AML-193 (cell line): ENCODE measurements at regions not wholly inside any gene's neighbourhood (a gene's known extent, or its start where the extent isn't known, plus 50 kb on each side); places are given as distances from the start of the nearest gene placed in this dataset.

Experiments
- DNase-seq, 2 experiments: peaks; one replicate each; lab custom pipeline; 2025; lab: John Stamatoyannopoulos, UW

GRCh38 chr7:25314731-25315267 lies 86.5 kb upstream of the NPVF start:
- DNase-seq: no peak

- no peak for DNase-seq
Observed at GRCh38 chr7:25316366-25316765, 88.1 kb upstream of the NPVF start.

GRCh38 chr7:25318047-25318446 lies 89.8 kb upstream of the NPVF start:
- DNase-seq: no peak

- DNase-seq: no peak
Observed at GRCh38 chr7:25319707-25320106, 91.4 kb upstream of the NPVF start.

- no peak for DNase-seq
Observed at GRCh38 chr7:25320791-25321190, 92.5 kb upstream of the NPVF start.

- no peak for DNase-seq
Observed at GRCh38 chr7:25321424-25321823, 93.1 kb upstream of the NPVF start.

GRCh38 chr7:25322473-25322872 lies 94.2 kb upstream of the NPVF start:
- DNase-seq: no peak

GRCh38 chr7:25325186-25325757 lies 97.0 kb upstream of the NPVF start:
- DNase-seq: no peak

GRCh38 chr7:25326501-25327156 lies 98.3 kb upstream of the NPVF start:
- no peak for DNase-seq

- DNase-seq: no peak
Observed at GRCh38 chr7:25329815-25330214, 101.5 kb upstream of the NPVF start.

- DNase-seq: no peak
Observed at GRCh38 chr7:25333296-25333928, 105.1 kb upstream of the NPVF start.

- no peak for DNase-seq
Observed at GRCh38 chr7:25347360-25348066, 119.2 kb upstream of the NPVF start.

- DNase-seq: no peak
Observed at GRCh38 chr7:25348104-25348503, 119.8 kb upstream of the NPVF start.

GRCh38 chr7:25349283-25350017 lies 121.2 kb upstream of the NPVF start:
- no peak for DNase-seq

- DNase-seq: no peak
Observed at GRCh38 chr7:25350041-25350440, 121.8 kb upstream of the NPVF start.

GRCh38 chr7:25351761-25352160 lies 123.5 kb upstream of the NPVF start:
- no peak for DNase-seq

- no peak for DNase-seq
Observed at GRCh38 chr7:25353196-25353595, 124.9 kb upstream of the NPVF start.

- DNase-seq: no peak
Observed at GRCh38 chr7:25353732-25354131, 125.4 kb upstream of the NPVF start.

- DNase-seq: no peak
Observed at GRCh38 chr7:25356534-25357151, 128.4 kb upstream of the NPVF start.

GRCh38 chr7:25358926-25359325 lies 130.6 kb upstream of the NPVF start:
- DNase-seq: no peak

- no peak for DNase-seq
Observed at GRCh38 chr7:25359471-25360059, 131.3 kb upstream of the NPVF start.
